Activated CD8-positive, alpha-beta T cell treated with anti-CD3 and anti-CD28 coated beads for 36 hours (primary cell): ENCODE measurements at regions not wholly inside any gene's neighbourhood (a gene's known extent, or its start where the extent isn't known, plus 50 kb on each side); places are given as distances from the start of the nearest gene placed in this dataset.

Experiments
- ATAC-seq: fragments of 200-7000 bp; cut with Tn5 transposase; one replicate; pipeline ENCODE4 v1.10.0; 2021; ENCODE audit warnings: mild to moderate bottlenecking, moderate library complexity
- CTCF ChIA-PET: fragments of 350-600 bp; sonication (Branson Sonifier 250); formaldehyde crosslinking; loops from one replicate; lab custom pipeline; 2021; ENCODE audit warnings: antibody characterized with exemption; lab: Charles Lee
- POLR2A ChIA-PET: fragments of 350-600 bp; sonication (Branson Sonifier 250); formaldehyde crosslinking; loops from one replicate; lab custom pipeline; 2021; ENCODE audit warnings: antibody characterized with exemption; lab: Charles Lee
- DNase-seq: peaks from one replicate; pipeline ENCODE4 v3.0.0-alpha.2; 2020
- H3K27ac Mint-ChIP-seq: one replicate; pipeline ENCODE4 v1.8.0; 2021; ENCODE audit warnings: mild to moderate bottlenecking, mixed read lengths
- H3K27me3 Mint-ChIP-seq: one replicate; pipeline ENCODE4 v1.8.0; 2021; ENCODE audit warnings: mixed read lengths
- H3K36me3 Mint-ChIP-seq: one replicate; pipeline ENCODE4 v1.8.0; 2021; ENCODE audit warnings: low read depth, mixed read lengths
- H3K4me1 Mint-ChIP-seq: one replicate; pipeline ENCODE4 v1.8.0; 2021; ENCODE audit warnings: low read depth, mixed read lengths
- H3K4me3 Mint-ChIP-seq: one replicate; pipeline ENCODE4 v1.8.0; 2021; ENCODE audit warnings: mild to moderate bottlenecking, moderate library complexity, mixed read lengths
- H3K9me3 Mint-ChIP-seq: one replicate; pipeline ENCODE4 v1.8.0; 2021; ENCODE audit warnings: mixed read lengths
- CTCF ChIP-seq: fragments of 200-600 bp; IDR thresholded peaks from one replicate; pipeline ENCODE4 v1.8.0; 2022; ENCODE audit warnings: antibody characterized with exemption, mild to moderate bottlenecking
- intact Hi-C: fragments of 100-400 bp; cut with micrococcal nuclease; formaldehyde crosslinking; loops from one replicate; pipeline ENCODE4 v1.10.0; 2022

- Mint-ChIP-seq H3K36me3 (no peaks in the 10 kb centered on the region), H3K9me3 (no peaks in the 10 kb centered on the region), H3K4me3 (no peak overlapping the region), H3K27ac (no peak overlapping the region), H3K4me1 (no peaks in the 10 kb centered on the region), H3K27me3 (peaks cover 20% of the 10 kb centered on the region)
- POLR2A ChIA-PET, result no interaction called here
- ATAC-seq (no peak), DNase-seq (no peak)
- TF ChIP-seq CTCF, result no peak
- CTCF ChIA-PET, result no interaction called here
- intact Hi-C loops, result no loop called here
These were observed 91.4 kb upstream of the AGAP1 start for GRCh38 chr2:235402422-235402821.

GRCh38 chr2:235405612-235406361, 88.1 kb upstream of the AGAP1 start:
- H3K4me3 Mint-ChIP-seq, result no peak overlapping the region
- no peak overlapping the region for H3K27ac Mint-ChIP-seq
- no peaks in the 10 kb centered on the region for H3K4me1 Mint-ChIP-seq
- no peak for TF ChIP-seq CTCF
- peaks cover 9% of the 10 kb centered on the region for H3K27me3 Mint-ChIP-seq
- H3K36me3 Mint-ChIP-seq, result no peaks in the 10 kb centered on the region
- ChIA-PET POLR2A (no interaction called here), CTCF (no interaction called here)
- intact Hi-C loops, result no loop called here
- no peak for DNase-seq
- no peak for ATAC-seq
- no peaks in the 10 kb centered on the region for H3K9me3 Mint-ChIP-seq

GRCh38 chr2:235406430-235406829, 87.4 kb upstream of the AGAP1 start:
- Mint-ChIP-seq H3K27me3 (peaks cover 9% of the 10 kb centered on the region), H3K27ac (no peak overlapping the region), H3K4me1 (no peaks in the 10 kb centered on the region), H3K9me3 (no peaks in the 10 kb centered on the region), H3K36me3 (no peaks in the 10 kb centered on the region), H3K4me3 (no peak overlapping the region)
- ChIA-PET POLR2A (no interaction called here), CTCF (no interaction called here)
- no peak for ATAC-seq
- no peak for DNase-seq
- no peak for TF ChIP-seq CTCF
- intact Hi-C loops, result no loop called here

DNA sequence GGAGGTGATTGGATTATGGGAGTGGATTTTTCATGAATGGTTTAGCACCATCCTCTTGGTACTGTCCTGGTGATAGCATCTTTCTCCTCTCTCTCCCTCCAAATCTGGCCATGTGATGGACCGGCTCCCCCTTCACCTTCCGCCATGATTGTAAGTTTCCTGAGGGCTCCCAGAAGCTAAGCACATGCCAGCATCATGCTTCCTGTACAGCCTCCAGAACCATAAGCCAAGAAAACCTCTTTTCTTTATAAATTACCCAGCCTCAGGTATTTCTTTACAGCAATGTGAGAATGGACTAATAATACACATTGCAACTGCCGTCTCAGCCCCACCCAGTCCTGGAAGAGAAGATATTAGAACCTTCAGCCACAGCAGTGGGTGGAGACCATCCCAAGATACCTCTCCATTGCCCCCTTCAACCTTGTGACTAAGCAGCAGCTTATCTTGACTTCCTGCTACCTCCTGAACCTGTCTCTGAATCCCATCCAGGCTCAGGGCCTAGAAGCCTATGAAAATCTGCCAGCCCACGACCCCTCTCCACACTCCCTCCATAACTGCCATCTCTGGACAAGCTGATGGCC, 81.8 kb upstream of the AGAP1 start:
- H3K27ac Mint-ChIP-seq, result no peak overlapping the region
- H3K27me3 Mint-ChIP-seq, result peaks cover 5% of the 10 kb centered on the region
- no peak for DNase-seq
- H3K4me1 Mint-ChIP-seq, result no peaks in the 10 kb centered on the region
- H3K9me3 Mint-ChIP-seq, result no peaks in the 10 kb centered on the region
- H3K4me3 Mint-ChIP-seq, result no peak overlapping the region
- ChIA-PET POLR2A (no interaction called here), CTCF (interaction anchor here (1.0 kb wide), 1 partner anchor 181 kb away, joined by 3 read pairs; no protein-coding TSS in a partner anchor)
- intact Hi-C loops, result no loop called here
- no peak for ATAC-seq
- no peaks in the 10 kb centered on the region for H3K36me3 Mint-ChIP-seq
- no peak for TF ChIP-seq CTCF

DNA sequence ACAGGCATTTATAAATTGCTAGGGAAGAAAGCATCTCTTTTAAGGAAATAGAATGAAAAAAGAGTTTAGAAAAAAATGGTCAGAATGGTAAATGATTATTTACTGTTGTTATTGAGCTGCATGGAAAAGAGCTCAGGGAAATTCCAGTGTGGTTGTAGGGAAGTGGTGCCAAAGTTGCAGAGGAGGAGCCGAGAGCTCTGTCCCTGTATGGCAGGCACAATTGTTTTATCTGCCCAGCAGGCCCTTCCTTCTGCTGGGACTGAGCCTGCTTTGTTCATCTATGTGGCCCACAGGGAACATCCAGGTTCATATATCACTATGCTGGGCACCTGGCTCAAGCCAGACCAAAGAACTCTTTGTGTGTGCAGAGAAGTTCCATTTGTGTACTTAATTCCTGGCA, 80.8 kb upstream of the AGAP1 start:
- no peak for TF ChIP-seq CTCF
- POLR2A ChIA-PET, result interaction anchor here (0.7 kb wide), 1 partner anchor 32 kb away, joined by 3 read pairs; no protein-coding TSS in a partner anchor
- Mint-ChIP-seq H3K9me3 (no peaks in the 10 kb centered on the region), H3K4me1 (no peaks in the 10 kb centered on the region), H3K27me3 (peaks cover 6% of the 10 kb centered on the region), H3K36me3 (no peaks in the 10 kb centered on the region), H3K4me3 (no peak overlapping the region), H3K27ac (no peak overlapping the region)
- DNase-seq, result no peak
- CTCF ChIA-PET, result no interaction called here
- intact Hi-C loops, result no loop called here
- ATAC-seq, result no peak
